H9 (cell line): ENCODE measurements at regions not wholly inside any gene's neighbourhood (a gene's known extent, or its start where the extent isn't known, plus 50 kb on each side); places are given as distances from the start of the nearest gene placed in this dataset.

ENCODE experiments used
- DNase-seq: peaks from one replicate; pipeline ENCODE4 v3.0.0-alpha.2; 2017
- H2AFZ ChIP-seq: one replicate; pipeline ENCODE4 v1.6.1; 2013; ENCODE audit warnings: mild to moderate bottlenecking, low read length, control low read depth, moderate library complexity
- H2AK5ac ChIP-seq: 2 replicates; pipeline ENCODE4 v1.6.1; 2013; ENCODE audit warnings: low read length, control low read depth, mixed read lengths; ENCODE audit not compliant: insufficient read length
- H2BK120ac ChIP-seq: one replicate; pipeline ENCODE4 v1.6.1; 2013; ENCODE audit warnings: low read depth, mild to moderate bottlenecking, low read length, control low read depth, inconsistent platforms; ENCODE audit not compliant: poor library complexity, severe bottlenecking
- H2BK12ac ChIP-seq: 2 replicates; pipeline ENCODE4 v1.6.1; 2013; ENCODE audit warnings: low read length, control low read depth, mixed read lengths, low read depth; ENCODE audit not compliant: insufficient read length
- H2BK15ac ChIP-seq: 2 replicates; pipeline ENCODE4 v1.6.1; 2013; ENCODE audit warnings: low read depth, low read length, control low read depth
- H2BK20ac ChIP-seq: one replicate; pipeline ENCODE4 v1.6.1; 2013; ENCODE audit warnings: low read depth, mild to moderate bottlenecking, low read length, control low read depth, inconsistent platforms; ENCODE audit not compliant: poor library complexity, severe bottlenecking
- H2BK5ac ChIP-seq: 2 replicates; pipeline ENCODE4 v1.6.1; 2013; ENCODE audit warnings: low read length, control low read depth, mixed read lengths; ENCODE audit not compliant: insufficient read length
- H3K14ac ChIP-seq: 2 replicates; pipeline ENCODE4 v1.6.1; 2013; ENCODE audit warnings: low read length, control low read depth; ENCODE audit not compliant: insufficient read depth
- H3K18ac ChIP-seq: 2 replicates; pipeline ENCODE4 v1.6.1; 2013; ENCODE audit warnings: low read depth, mild to moderate bottlenecking, mixed read lengths, low read length, control low read depth; ENCODE audit not compliant: insufficient read length
- H3K23ac ChIP-seq: 2 replicates; pipeline ENCODE4 v1.6.1; 2013; ENCODE audit warnings: low read length, control low read depth, mixed read lengths, low read depth; ENCODE audit not compliant: insufficient read length
- H3K23me2 ChIP-seq: 2 replicates; pipeline ENCODE4 v1.6.1; 2013; ENCODE audit warnings: low read depth, mild to moderate bottlenecking, mixed read lengths, low read length, control low read depth; ENCODE audit not compliant: insufficient read length, poor library complexity, severe bottlenecking
- H3K27ac ChIP-seq: 2 replicates; pipeline ENCODE4 v1.5.1; 2013; ENCODE audit warnings: low read length, control low read depth, mixed read lengths, low read depth; ENCODE audit not compliant: insufficient read length
- H3K27me3 ChIP-seq: 2 replicates; pipeline ENCODE4 v1.6.1; 2013; ENCODE audit warnings: low read length, control low read depth, inconsistent platforms; ENCODE audit not compliant: insufficient read depth
- H3K4ac ChIP-seq: 2 replicates; pipeline ENCODE4 v1.6.1; 2013; ENCODE audit warnings: low read depth, mild to moderate bottlenecking, control low read depth, inconsistent platforms, low read length, moderate library complexity
- H3K4me1 ChIP-seq: 2 replicates; pipeline ENCODE4 v1.6.1; 2013; ENCODE audit warnings: low read length, control low read depth, inconsistent platforms; ENCODE audit not compliant: insufficient read depth
- H3K4me2 ChIP-seq: 2 replicates; pipeline ENCODE4 v1.6.1; 2013; ENCODE audit warnings: low read length, control low read depth, mixed read lengths; ENCODE audit not compliant: insufficient read length, insufficient read depth
- H3K56ac ChIP-seq: 2 replicates; pipeline ENCODE4 v1.6.1; 2013; ENCODE audit warnings: low read depth, mild to moderate bottlenecking, mixed read lengths, low read length, control low read depth; ENCODE audit not compliant: insufficient read length
- H3K79me1 ChIP-seq: 2 replicates; pipeline ENCODE4 v1.6.1; 2013; ENCODE audit warnings: low read depth, mild to moderate bottlenecking, moderate library complexity, low read length, control low read depth, inconsistent platforms; ENCODE audit not compliant: insufficient read depth, poor library complexity, severe bottlenecking
- H3K79me2 ChIP-seq: 2 replicates; pipeline ENCODE4 v1.6.1; 2013; ENCODE audit warnings: low read length, control low read depth, inconsistent platforms; ENCODE audit not compliant: insufficient read depth
- H3K9ac ChIP-seq: 2 replicates; pipeline ENCODE4 v1.6.1; 2013; ENCODE audit warnings: low read length, control low read depth, mixed read lengths; ENCODE audit not compliant: insufficient read length; ENCODE audit errors: extremely low read depth
- H3K9me3 ChIP-seq: one replicate; pipeline ENCODE4 v1.6.1; 2013; ENCODE audit warnings: low read depth, low read length, inconsistent platforms; ENCODE audit not compliant: control insufficient read depth
- H3T11ph ChIP-seq: one replicate; pipeline ENCODE4 v1.6.1; 2013; ENCODE audit warnings: mild to moderate bottlenecking, low read length, control low read depth, inconsistent platforms
- H4K20me1 ChIP-seq: one replicate; pipeline ENCODE4 v1.6.1; 2013; ENCODE audit not compliant: control insufficient read depth, insufficient read length, insufficient read depth
- H4K5ac ChIP-seq: 2 replicates; pipeline ENCODE4 v1.6.1; 2013; ENCODE audit warnings: low read depth, mild to moderate bottlenecking, mixed read lengths, low read length, control low read depth; ENCODE audit not compliant: insufficient read length
- H4K8ac ChIP-seq: replicated peaks from 2 replicates; pipeline ENCODE4 v1.6.1; 2013; ENCODE audit warnings: low read length, control low read depth, mixed read lengths, low read depth; ENCODE audit not compliant: insufficient read length
- H4K91ac ChIP-seq: 2 replicates; pipeline ENCODE4 v1.6.1; 2013; ENCODE audit warnings: low read depth, mild to moderate bottlenecking, moderate library complexity, mixed read lengths, low read length, control low read depth; ENCODE audit not compliant: insufficient read length
- H3K27ac Mint-ChIP-seq, 3 experiments: 2 replicates in 2 of 3; 3 replicates in 1 of 3; pipeline ENCODE4 v1.8.0; 2020 to 2021; ENCODE audit warnings: mixed read lengths in 3 of 3, mild to moderate bottlenecking in 1 of 3, moderate library complexity in 1 of 3
- H3K27me3 Mint-ChIP-seq: 2 replicates; pipeline ENCODE4 v1.8.0; 2021; ENCODE audit warnings: low read depth, mild to moderate bottlenecking, moderate library complexity, mixed read lengths
- H3K36me3 Mint-ChIP-seq, 3 experiments: 2 replicates in 2 of 3; 3 replicates in 1 of 3; pipeline ENCODE4 v1.8.0; 2020 to 2021; ENCODE audit warnings: low read depth in 3 of 3, mixed read lengths in 3 of 3; ENCODE audit not compliant: insufficient read depth in 1 of 3
- H3K4me1 Mint-ChIP-seq, 2 experiments: 2 replicates each; pipeline ENCODE4 v1.8.0; 2020; ENCODE audit warnings: mixed read lengths in 2 of 2
- H3K4me3 Mint-ChIP-seq, 2 experiments: 2 replicates in 1 of 2; 3 replicates in 1 of 2; pipeline ENCODE4 v1.8.0; 2020 to 2021; ENCODE audit warnings: mild to moderate bottlenecking in 2 of 2, mixed read lengths in 2 of 2, moderate library complexity in 1 of 2
- H3K9me3 Mint-ChIP-seq, 2 experiments: 2 replicates in 1 of 2; 3 replicates in 1 of 2; pipeline ENCODE4 v1.8.0; 2020; ENCODE audit warnings: mild to moderate bottlenecking in 2 of 2, mixed read lengths in 2 of 2, moderate library complexity in 1 of 2
- CTCF ChIP-seq: fragments of 200-600 bp; sonication (generic); conservative IDR thresholded peaks from 3 replicates; pipeline ENCODE4 v1.8.0; 2021; ENCODE audit warnings: antibody characterized with exemption, mild to moderate bottlenecking
- WGBS: extraction: QIAGEN DNeasy Blood & Tissue Kit; methylation state at CpG from one replicate; pipeline ENCODE4 v1.1.7; 2013; ENCODE audit warnings: missing lambda C conversion rate, low lambda C conversion rate, mixed read lengths; ENCODE audit not compliant: insufficient read length; ENCODE audit errors: extremely low coverage; 5-methylcytosine and 5-hydroxymethylcytosine counted together

- H3K9ac ChIP-seq = no peak overlapping the region
- TF ChIP-seq CTCF = no peak
- no peak overlapping the region for H3K23ac ChIP-seq
- H2AFZ ChIP-seq = no peak overlapping the region
- peaks cover 0 to 4% (median 0%) of the 10 kb centered on the region in 3 experiments; a peak in 2 of 7 replicates for H3K36me3 Mint-ChIP-seq
- no peak overlapping the region for H3K27ac ChIP-seq
- H3K79me2 ChIP-seq = no peaks in the 10 kb centered on the region
- H2AK5ac ChIP-seq = no peak overlapping the region
- H4K5ac ChIP-seq = no peak overlapping the region
- H3K56ac ChIP-seq = no peak overlapping the region
- H3K27me3 Mint-ChIP-seq = no peaks in the 10 kb centered on the region
- no peak overlapping the region for H3K27ac Mint-ChIP-seq
- no peak for DNase-seq
- no peaks in the 10 kb centered on the region for H4K20me1 ChIP-seq
- no peaks in the 10 kb centered on the region for H3K79me1 ChIP-seq
- H4K91ac ChIP-seq = no peak overlapping the region
- H2BK120ac ChIP-seq = no peak overlapping the region
- H3K4ac ChIP-seq = no peak overlapping the region
- no peak overlapping the region for H2BK15ac ChIP-seq
- H3K9me3 Mint-ChIP-seq = no peaks in the 10 kb centered on the region
- no CpG with 5 or more reads among the region's 2 CpGs for WGBS
- H3K18ac ChIP-seq = no peak overlapping the region
- no peak overlapping the region for H2BK20ac ChIP-seq
- no peak overlapping the region for H3K4me2 ChIP-seq
- H3K27me3 ChIP-seq = no peaks in the 10 kb centered on the region
- H4K8ac ChIP-seq = no peak overlapping the region
- no peaks in the 10 kb centered on the region for H3K23me2 ChIP-seq
- H3K4me3 Mint-ChIP-seq = no peak overlapping the region
- H3T11ph ChIP-seq = no peak overlapping the region
- H2BK5ac ChIP-seq = no peak overlapping the region
- H2BK12ac ChIP-seq = no peak overlapping the region
- H3K14ac ChIP-seq = no peak overlapping the region; the same call in 1 of the 2 replicates
- H3K4me1 Mint-ChIP-seq = no peaks in the 10 kb centered on the region
- H3K9me3 ChIP-seq = no peaks in the 10 kb centered on the region
- H3K4me1 ChIP-seq = no peaks in the 10 kb centered on the region
These were observed 277.1 kb downstream of the ANKRD50 start for GRCh38 chr4:124435274-124435950.
